GM06990 (cell line): ENCODE measurements at regions not wholly inside any gene's neighbourhood (a gene's known extent, or its start where the extent isn't known, plus 50 kb on each side); places are given as distances from the start of the nearest gene placed in this dataset.

ENCODE experiments used
- DNase-seq: peaks from one replicate; pipeline ENCODE4 v3.0.0-alpha.2; 2011; ENCODE audit not compliant: insufficient read length; ENCODE audit errors: extremely low read depth
- H3K27me3 ChIP-seq: replicated peaks from 2 replicates; pipeline ENCODE4 v1.6.0; 2011; ENCODE audit warnings: low read length; ENCODE audit not compliant: control insufficient read depth, insufficient read depth
- H3K36me3 ChIP-seq: 2 replicates; pipeline ENCODE4 v1.5.1; 2011; ENCODE audit warnings: low read length; ENCODE audit not compliant: control insufficient read depth, insufficient read depth
- H3K4me3 ChIP-seq: replicated peaks from 2 replicates; pipeline ENCODE4 v1.5.1; 2011; ENCODE audit warnings: low read depth, mild to moderate bottlenecking, control low read depth, low read length
- CTCF ChIP-seq: IDR thresholded peaks from 2 replicates; pipeline ENCODE4 v1.5.1; 2011; ENCODE audit warnings: low read length, control low read depth, mild to moderate bottlenecking, inconsistent platforms; ENCODE audit not compliant: insufficient read depth, poor library complexity, severe bottlenecking

DNA sequence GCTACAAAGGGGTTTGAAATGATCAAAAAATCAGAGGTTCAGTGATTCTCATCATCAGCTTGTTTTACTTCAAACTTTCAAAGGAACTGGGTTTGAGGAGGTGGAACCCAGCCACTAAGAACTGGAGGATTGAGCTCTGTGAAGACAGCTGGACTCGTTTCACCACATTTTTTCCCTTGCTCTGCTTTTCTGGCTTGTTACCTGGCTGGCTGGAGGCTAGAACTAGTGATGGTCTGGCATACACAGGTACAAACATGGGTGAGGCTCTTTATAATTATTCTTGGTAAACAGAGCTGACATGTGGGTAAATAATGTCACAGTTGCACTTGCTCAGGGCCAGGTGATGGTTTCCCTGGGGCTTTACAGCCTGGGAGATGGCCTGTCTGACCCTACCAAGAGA is 352.5 kb downstream of the FGFR2 start:
- no peak overlapping the region for H3K4me3 ChIP-seq
- H3K27me3 ChIP-seq = no peaks in the 10 kb centered on the region
- H3K36me3 ChIP-seq = no peaks in the 10 kb centered on the region
- no peak for TF ChIP-seq CTCF
- no peak for DNase-seq

DNA sequence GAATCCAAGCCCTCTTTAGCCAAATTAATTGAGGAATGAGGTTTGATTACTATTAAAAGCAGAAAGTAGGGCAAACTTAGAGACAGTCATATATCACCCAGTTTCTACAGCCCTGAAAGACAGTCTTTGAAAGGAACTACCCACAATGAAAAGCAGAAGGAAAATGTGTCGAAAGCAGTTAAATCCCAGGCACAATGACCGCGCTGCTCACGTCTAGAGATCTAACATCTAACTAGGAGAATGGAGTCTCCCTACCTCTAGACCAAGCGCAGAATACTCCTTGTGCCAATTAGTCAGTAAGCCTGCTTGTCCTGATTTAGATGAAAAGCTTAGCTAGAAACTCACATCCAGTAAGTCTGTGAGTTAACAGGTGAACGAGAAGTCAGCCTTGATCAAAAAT is 350.0 kb downstream of the FGFR2 start:
- no peaks in the 10 kb centered on the region for H3K36me3 ChIP-seq
- no peak overlapping the region for H3K4me3 ChIP-seq
- no peak for DNase-seq
- H3K27me3 ChIP-seq = no peaks in the 10 kb centered on the region
- no peak for TF ChIP-seq CTCF

DNA sequence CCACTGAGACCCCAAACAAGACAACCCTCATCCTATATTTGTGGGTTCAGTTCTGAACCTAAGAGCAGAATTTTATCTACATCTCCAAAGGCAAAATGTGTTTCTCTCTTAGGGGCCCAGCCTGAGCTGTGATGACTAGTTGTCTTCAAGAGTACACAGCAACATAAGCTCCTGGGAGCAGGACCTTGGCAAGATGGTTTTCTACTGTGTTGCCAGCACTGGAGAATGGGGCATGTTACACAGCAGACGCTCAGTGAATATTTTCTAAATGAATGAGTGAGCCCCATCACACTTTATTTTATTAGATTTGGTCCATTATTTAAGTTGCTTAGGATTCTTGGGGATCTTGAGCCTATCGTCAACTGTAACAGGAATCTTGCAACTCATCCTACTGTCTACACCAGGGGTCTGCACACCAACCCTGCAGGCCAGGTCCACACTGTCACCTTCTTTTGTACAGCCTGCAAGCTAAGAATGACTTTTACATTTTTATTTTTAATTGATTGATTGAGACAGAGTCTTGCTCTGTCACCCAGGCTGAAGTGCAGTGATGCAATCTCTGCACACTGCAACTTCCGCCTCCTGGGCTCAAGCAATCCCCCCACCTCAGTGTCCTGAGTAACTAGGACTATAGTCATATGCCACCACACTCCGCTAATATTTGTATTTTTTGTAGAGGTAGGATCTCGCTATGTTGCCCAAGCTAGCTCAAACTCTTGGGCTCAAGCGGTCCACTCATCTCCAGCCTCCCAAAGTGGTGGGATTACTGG is 347.1 kb downstream of the FGFR2 start:
- DNase-seq = no peak
- Histone ChIP-seq H3K4me3 (no peak overlapping the region), H3K36me3 (no peaks in the 10 kb centered on the region), H3K27me3 (no peaks in the 10 kb centered on the region)
- TF ChIP-seq CTCF = no peak

- Histone ChIP-seq H3K36me3 (no peaks in the 10 kb centered on the region), H3K4me3 (no peak overlapping the region), H3K27me3 (no peaks in the 10 kb centered on the region)
- no peak for DNase-seq
- no peak for TF ChIP-seq CTCF
Measured at GRCh38 chr10:121252756-121253155, 345.5 kb downstream of the FGFR2 start.

DNA sequence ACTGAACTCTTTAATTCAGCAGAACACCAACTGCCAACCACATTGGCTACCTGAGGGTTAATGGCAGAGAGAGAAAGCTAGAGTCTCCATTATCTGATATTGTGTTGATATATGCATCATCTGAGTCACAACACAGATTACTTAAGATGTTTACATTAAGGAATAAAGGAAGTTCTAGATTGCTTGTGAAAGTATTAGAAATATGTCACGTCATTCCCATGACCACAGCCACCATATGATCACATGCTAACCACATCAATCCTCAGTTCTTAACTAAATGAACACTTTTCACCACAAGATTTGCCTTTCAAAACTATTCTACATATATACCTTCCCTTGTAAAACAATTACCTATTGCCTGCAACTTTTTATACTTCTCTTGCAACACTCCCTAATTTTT is 337.9 kb downstream of the FGFR2 start:
- Histone ChIP-seq H3K4me3 (no peak overlapping the region), H3K27me3 (no peaks in the 10 kb centered on the region), H3K36me3 (no peaks in the 10 kb centered on the region)
- DNase-seq = no peak
- TF ChIP-seq CTCF = no peak

- H3K36me3 ChIP-seq = no peaks in the 10 kb centered on the region
- DNase-seq = no peak
- no peaks in the 10 kb centered on the region for H3K27me3 ChIP-seq
- no peak overlapping the region for H3K4me3 ChIP-seq
- no peak for TF ChIP-seq CTCF
Measured at GRCh38 chr10:121261665-121262064, 336.6 kb downstream of the FGFR2 start.
